ENCODE measurements at regions not wholly inside any gene's neighbourhood (a gene's known extent, or its start where the extent isn't known, plus 50 kb on each side); places are given as distances from the start of the nearest gene placed in this dataset.

- no peak for TF ChIP-seq CTCF (IDR thresholded peaks at IDR 0.05)
- Histone ChIP-seq H3K36me3 (ENCODE audit: insufficient read depth, low read length) (no peaks in the 10 kb centered on the region), H3K9me3 (ENCODE audit: control insufficient read depth in 1 of 2, insufficient read depth in 1 of 2, low read length in 2 of 2) (peaks cover 0 to 3% of the 10 kb centered on the region in 2 experiments), H3K27me3 (ENCODE audit: control insufficient read depth in 1 of 2, insufficient read depth in 2 of 2, low read length in 2 of 2) (peaks cover 0 to 6% of the 10 kb centered on the region in 2 experiments), H3K4me3 (ENCODE audit: low read length) (no peak overlapping the region), H3K27ac (ENCODE audit: low read depth in 1 of 2, low read length in 2 of 2) (no peak overlapping the region), H3K4me1 (ENCODE audit: insufficient read depth, low read length) (no peaks in the 10 kb centered on the region)
- intact Hi-C loops (cut with DNase I, micrococcal nuclease), result no loop called here
- ChIA-PET CTCF (no interaction called here), POLR2A (no interaction called here)
- peaks cover 17% of the 10 kb centered on the region for H3K27me3 Mint-ChIP-seq
- H3K4me1 Mint-ChIP-seq (ENCODE audit: low read depth), result no peaks in the 10 kb centered on the region
- H3K36me3 Mint-ChIP-seq (ENCODE audit: low read depth), result no peaks in the 10 kb centered on the region
- no peak overlapping the region for H3K4me3 Mint-ChIP-seq
- DNase-seq (no peak), ATAC-seq (ENCODE audit: poor library complexity) (no peak)
- no peak overlapping the region for H3K27ac Mint-ChIP-seq
- no peaks in the 10 kb centered on the region for H3K9me3 Mint-ChIP-seq
Measured at GRCh38 chr3:102665183-102665582, 230.4 kb downstream of the ZPLD1 start.

- Mint-ChIP-seq H3K36me3 (ENCODE audit: low read depth) (no peaks in the 10 kb centered on the region), H3K27ac (no peak overlapping the region), H3K27me3 (peaks cover 23% of the 10 kb centered on the region), H3K4me3 (no peak overlapping the region), H3K9me3 (no peaks in the 10 kb centered on the region), H3K4me1 (ENCODE audit: low read depth) (no peaks in the 10 kb centered on the region)
- intact Hi-C loops (cut with DNase I, micrococcal nuclease), result no loop called here
- Histone ChIP-seq H3K27me3 (ENCODE audit: control insufficient read depth in 1 of 2, insufficient read depth in 2 of 2, low read length in 2 of 2) (peaks cover 0 to 11% of the 10 kb centered on the region in 2 experiments), H3K4me3 (ENCODE audit: low read length) (no peak overlapping the region), H3K9me3 (ENCODE audit: control insufficient read depth in 1 of 2, insufficient read depth in 1 of 2, low read length in 2 of 2) (peaks cover 0 to 3% of the 10 kb centered on the region in 2 experiments), H3K27ac (ENCODE audit: low read depth in 1 of 2, low read length in 2 of 2) (no peak overlapping the region), H3K4me1 (ENCODE audit: insufficient read depth, low read length) (no peaks in the 10 kb centered on the region), H3K36me3 (ENCODE audit: insufficient read depth, low read length) (no peaks in the 10 kb centered on the region)
- TF ChIP-seq CTCF (IDR thresholded peaks at IDR 0.05), result no peak
- DNase-seq, result no peak
- ChIA-PET POLR2A (no interaction called here), CTCF (no interaction called here)
- no peak for ATAC-seq (ENCODE audit: poor library complexity)
Measured at GRCh38 chr3:102668247-102668646, 233.4 kb downstream of the ZPLD1 start.

GRCh38 chr3:102670986-102671385 is 236.2 kb downstream of the ZPLD1 start:
- H3K36me3 Mint-ChIP-seq (ENCODE audit: low read depth), result no peaks in the 10 kb centered on the region
- peaks cover 29% of the 10 kb centered on the region for H3K27me3 Mint-ChIP-seq
- ATAC-seq (ENCODE audit: poor library complexity) (no peak), DNase-seq (no peak)
- intact Hi-C loops (cut with DNase I, micrococcal nuclease), result no loop called here
- Histone ChIP-seq H3K36me3 (ENCODE audit: insufficient read depth, low read length) (no peaks in the 10 kb centered on the region), H3K4me3 (ENCODE audit: low read length) (no peak overlapping the region), H3K4me1 (ENCODE audit: insufficient read depth, low read length) (peaks cover 4% of the 10 kb centered on the region), H3K27ac (ENCODE audit: low read depth in 1 of 2, low read length in 2 of 2) (no peak overlapping the region), H3K27me3 (ENCODE audit: control insufficient read depth in 1 of 2, insufficient read depth in 2 of 2, low read length in 2 of 2) (peaks cover 0 to 20% of the 10 kb centered on the region in 2 experiments), H3K9me3 (ENCODE audit: control insufficient read depth in 1 of 2, insufficient read depth in 1 of 2, low read length in 2 of 2) (no peaks in the 10 kb centered on the region)
- ChIA-PET POLR2A (no interaction called here), CTCF (no interaction called here)
- H3K4me3 Mint-ChIP-seq, result no peak overlapping the region
- no peaks in the 10 kb centered on the region for H3K9me3 Mint-ChIP-seq
- no peak overlapping the region for H3K27ac Mint-ChIP-seq
- TF ChIP-seq CTCF (IDR thresholded peaks at IDR 0.05), result no peak
- H3K4me1 Mint-ChIP-seq (ENCODE audit: low read depth), result no peaks in the 10 kb centered on the region
